SK-N-SH (cell line): ENCODE measurements at regions not wholly inside any gene's neighbourhood (a gene's known extent, or its start where the extent isn't known, plus 50 kb on each side); places are given as distances from the start of the nearest gene placed in this dataset.
"Not testable (repeated sequence)": the region's sequence is repeated elsewhere in the genome, so short reads cannot be mapped to it uniquely, and the experiment has no call there.

Source experiments
- CTCF ChIA-PET: fragments of 300-600, 350-600 bp; formaldehyde crosslinking; extraction: SDS; loops from one replicate; lab custom pipeline; 2021; lab: Yijun Ruan, JAX
- POLR2A ChIA-PET: fragments of 350-600 bp; sonication (Branson Sonifier 250); formaldehyde crosslinking; extraction: SDS; loops from one replicate; lab custom pipeline; 2020; ENCODE audit warnings: antibody characterized with exemption, inconsistent platforms; lab: Yijun Ruan, JAX
- DNase-seq: peaks from one replicate; pipeline ENCODE4 v3.0.0; 2012
- H2AFZ ChIP-seq: fragments of 200-600 bp; sonication (generic); 2 replicates; pipeline ENCODE4 v1.8.1; 2016; ENCODE audit warnings: antibody characterized with exemption, mild to moderate bottlenecking, low read depth
- H3F3A ChIP-seq: fragments of 200-600 bp; sonication (generic); replicated peaks from 2 replicates; pipeline ENCODE3; 2016; ENCODE audit warnings: antibody characterized with exemption, mild to moderate bottlenecking; ENCODE audit not compliant: insufficient read depth
- H3K27ac ChIP-seq, 2 experiments: fragments of 200-500 bp in 1 of 2; fragments of 200-600 bp in 1 of 2; sonication (Bioruptor generic) in 1 of 2; sonication (generic), shearing (Covaris generic) in 1 of 2; 2 replicates each; pipeline versions ENCODE4 v1.5.1 to v1.6.1; 2014 to 2016; ENCODE audit warnings: low read depth in 2 of 2, inconsistent platforms in 1 of 2, low read length in 1 of 2, mild to moderate bottlenecking in 1 of 2, mixed read lengths in 1 of 2
- H3K27me3 ChIP-seq: fragments of 200-600 bp; sonication (generic), shearing (Covaris generic); 2 replicates; pipeline ENCODE4 v1.6.1; 2016; ENCODE audit warnings: mixed run types; ENCODE audit not compliant: insufficient read depth
- H3K36me3 ChIP-seq, 2 experiments: fragments of 200-500 bp in 1 of 2; fragments of 200-600 bp in 1 of 2; sonication (Bioruptor generic) in 1 of 2; sonication (generic) in 1 of 2; replicated peaks in 1 of 2; 2 replicates each; pipeline versions ENCODE3 to v1.5.1; 2014 to 2016; ENCODE audit warnings: low read length in 1 of 2, mild to moderate bottlenecking in 1 of 2; ENCODE audit not compliant: insufficient read depth in 2 of 2, control insufficient read depth in 1 of 2
- H3K4me1 ChIP-seq, 2 experiments: fragments of 200-500 bp in 1 of 2; fragments of 200-600 bp in 1 of 2; sonication (Bioruptor generic) in 1 of 2; sonication (generic), shearing (Covaris generic) in 1 of 2; 2 replicates each; pipeline versions ENCODE4 v1.5.1 to v1.6.1; 2014 to 2016; ENCODE audit warnings: low read depth in 1 of 2, low read length in 1 of 2, mixed run types in 1 of 2; ENCODE audit not compliant: insufficient read depth in 2 of 2, control insufficient read depth in 1 of 2
- H3K4me2 ChIP-seq: fragments of 200-600 bp; sonication (generic), shearing (Covaris generic); 2 replicates; pipeline ENCODE4 v1.6.1; 2017; ENCODE audit warnings: mixed run types
- H3K4me3 ChIP-seq, 2 experiments: fragments of 200-500 bp in 1 of 2; fragments of 200-600 bp in 1 of 2; sonication (Bioruptor generic) in 1 of 2; sonication (generic), shearing (Covaris generic) in 1 of 2; 2 replicates each; pipeline versions ENCODE4 v1.5.1 to v1.8.1; 2014 to 2016; ENCODE audit warnings: low read depth in 2 of 2, inconsistent platforms in 1 of 2, low read length in 1 of 2, mild to moderate bottlenecking in 1 of 2, mixed read lengths in 1 of 2, moderate library complexity in 1 of 2
- H3K79me2 ChIP-seq: fragments of 200-600 bp; sonication (generic); 2 replicates; pipeline ENCODE4 v1.8.1; 2017; ENCODE audit warnings: mild to moderate bottlenecking; ENCODE audit not compliant: insufficient read depth
- H3K9ac ChIP-seq: fragments of 200-600 bp; sonication (generic); 2 replicates; pipeline ENCODE4 v1.6.1; 2017; ENCODE audit warnings: mixed run types
- H3K9me2 ChIP-seq: fragments of 200-600 bp; sonication (generic); 2 replicates; pipeline ENCODE4 v1.6.1; 2017; ENCODE audit warnings: mixed run types
- H3K9me3 ChIP-seq: fragments of 200-600 bp; sonication (generic); 2 replicates; pipeline ENCODE4 v1.6.1; 2017; ENCODE audit warnings: mixed run types, mild to moderate bottlenecking, moderate library complexity
- H4K20me1 ChIP-seq: fragments of 200-600 bp; sonication (generic); 2 replicates; pipeline ENCODE4 v1.6.1; 2017; ENCODE audit warnings: mild to moderate bottlenecking, mixed run types; ENCODE audit not compliant: insufficient read depth
- ELF1 ChIP-seq: IDR thresholded peaks from 2 replicates; pipeline ENCODE4 v1.4.0; 2012
- NFIC ChIP-seq: IDR thresholded peaks from 2 replicates; pipeline ENCODE4 v1.4.0; 2012; ENCODE audit warnings: borderline replicate concordance
- TAF1 ChIP-seq: IDR thresholded peaks from 2 replicates; pipeline ENCODE4 v1.6.1; 2012; ENCODE audit warnings: low read depth, mild to moderate bottlenecking, low read length, moderate library complexity, borderline replicate concordance
- WGBS: methylation state at CpG from one replicate; pipeline ENCODE4 v1.1.6; 2017; ENCODE audit warnings: low lambda C conversion rate; 5-methylcytosine and 5-hydroxymethylcytosine counted together
- TF ChIP-seq, protein P1 (sequence below): IDR thresholded peaks from 2 replicates; pipeline ENCODE4 v1.4.0; 2012; ENCODE audit warnings: low read depth
- TF ChIP-seq, protein P2 (sequence below): fragments of 150-350 bp; IDR thresholded peaks from 2 replicates; pipeline ENCODE4 v1.6.1; 2016; ENCODE audit warnings: mild to moderate bottlenecking, low read depth, low read length
- TF ChIP-seq, protein P3 (sequence below): fragments of 150-350 bp; IDR thresholded peaks from 2 replicates; pipeline ENCODE4 v1.6.1; 2017; ENCODE audit warnings: antibody characterized with exemption, low read length, low read depth, borderline replicate concordance

DNA sequence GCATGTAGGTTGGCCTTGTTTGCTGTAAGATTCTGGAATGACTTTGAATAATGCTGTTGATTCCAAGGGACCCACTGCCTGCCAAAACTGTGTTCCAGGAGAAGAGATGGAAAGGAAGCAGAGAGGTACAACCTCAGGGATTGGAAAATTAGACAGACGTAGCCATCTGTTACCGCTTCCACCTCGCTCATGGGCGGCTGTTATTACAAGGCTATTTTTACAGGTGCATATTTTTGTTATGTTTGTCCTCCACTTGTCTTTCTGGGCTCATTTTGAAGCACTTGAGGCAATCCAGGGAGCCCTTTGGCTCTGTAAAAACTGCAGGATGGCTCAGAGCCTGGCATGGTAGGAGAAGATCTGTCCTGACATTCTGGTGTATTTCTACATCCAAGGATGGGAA lies 276.4 kb upstream of the TMTC4 start:
- Histone ChIP-seq H3K4me3 (no peak overlapping the region), H3K4me2 (no peak overlapping the region), H4K20me1 (no peaks in the 10 kb centered on the region), H3K9ac (no peak overlapping the region), H3K4me1 (no peaks in the 10 kb centered on the region), H3K9me3 (no peaks in the 10 kb centered on the region), H3F3A (no peaks in the 10 kb centered on the region), H3K9me2 (no peaks in the 10 kb centered on the region), H3K27ac (no peak overlapping the region), H3K36me3 (no peaks in the 10 kb centered on the region), H3K79me2 (no peaks in the 10 kb centered on the region), H3K27me3 (no peaks in the 10 kb centered on the region), H2AFZ (no peak overlapping the region)
- 54% methylated on average over 4 of the region's 4 CpGs for WGBS
- no peak for DNase-seq
- ChIA-PET CTCF (no interaction called here), POLR2A (no interaction called here)
- TF ChIP-seq, protein P1, sequence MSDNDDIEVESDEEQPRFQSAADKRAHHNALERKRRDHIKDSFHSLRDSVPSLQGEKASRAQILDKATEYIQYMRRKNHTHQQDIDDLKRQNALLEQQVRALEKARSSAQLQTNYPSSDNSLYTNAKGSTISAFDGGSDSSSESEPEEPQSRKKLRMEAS = no peak
- TF ChIP-seq, protein P2, sequence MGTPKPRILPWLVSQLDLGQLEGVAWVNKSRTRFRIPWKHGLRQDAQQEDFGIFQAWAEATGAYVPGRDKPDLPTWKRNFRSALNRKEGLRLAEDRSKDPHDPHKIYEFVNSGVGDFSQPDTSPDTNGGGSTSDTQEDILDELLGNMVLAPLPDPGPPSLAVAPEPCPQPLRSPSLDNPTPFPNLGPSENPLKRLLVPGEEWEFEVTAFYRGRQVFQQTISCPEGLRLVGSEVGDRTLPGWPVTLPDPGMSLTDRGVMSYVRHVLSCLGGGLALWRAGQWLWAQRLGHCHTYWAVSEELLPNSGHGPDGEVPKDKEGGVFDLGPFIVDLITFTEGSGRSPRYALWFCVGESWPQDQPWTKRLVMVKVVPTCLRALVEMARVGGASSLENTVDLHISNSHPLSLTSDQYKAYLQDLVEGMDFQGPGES = no peak
- TF ChIP-seq, protein P3, sequence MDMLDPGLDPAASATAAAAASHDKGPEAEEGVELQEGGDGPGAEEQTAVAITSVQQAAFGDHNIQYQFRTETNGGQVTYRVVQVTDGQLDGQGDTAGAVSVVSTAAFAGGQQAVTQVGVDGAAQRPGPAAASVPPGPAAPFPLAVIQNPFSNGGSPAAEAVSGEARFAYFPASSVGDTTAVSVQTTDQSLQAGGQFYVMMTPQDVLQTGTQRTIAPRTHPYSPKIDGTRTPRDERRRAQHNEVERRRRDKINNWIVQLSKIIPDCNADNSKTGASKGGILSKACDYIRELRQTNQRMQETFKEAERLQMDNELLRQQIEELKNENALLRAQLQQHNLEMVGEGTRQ = no peak
- TF ChIP-seq NFIC = no peak

DNA sequence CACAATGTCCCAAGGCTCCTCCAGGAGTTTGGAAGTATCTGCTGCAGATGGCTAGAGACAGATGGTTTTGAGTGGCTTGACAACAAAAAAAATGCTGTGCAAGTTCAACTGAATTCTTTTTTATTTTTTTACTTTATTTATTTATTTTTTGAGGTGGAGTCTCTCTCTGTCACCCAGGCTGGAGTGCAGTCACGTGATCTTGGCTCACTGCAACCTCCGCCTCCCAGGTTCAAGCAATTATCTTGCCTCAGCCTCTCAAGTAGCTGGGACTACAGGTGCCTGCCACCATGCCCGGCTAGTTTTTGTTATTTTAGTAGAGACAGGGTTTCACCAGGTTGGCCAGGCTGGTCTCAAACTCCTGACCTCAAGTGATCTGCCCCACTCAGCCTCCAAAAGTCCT lies 274.3 kb upstream of the TMTC4 start:
- H3K4me1 ChIP-seq, POLR2A ChIA-PET, H3K4me2 ChIP-seq, H4K20me1 ChIP-seq, H3K9ac ChIP-seq, CTCF ChIA-PET, H3K27me3 ChIP-seq, DNase-seq, H3K4me3 ChIP-seq, H3K9me2 ChIP-seq, H3K36me3 ChIP-seq, H2AFZ ChIP-seq, H3K9me3 ChIP-seq, H3K79me2 ChIP-seq, H3K27ac ChIP-seq, H3F3A ChIP-seq: not testable (repeated sequence)
- WGBS = 32% methylated on average over 3 of the region's 3 CpGs

DNA sequence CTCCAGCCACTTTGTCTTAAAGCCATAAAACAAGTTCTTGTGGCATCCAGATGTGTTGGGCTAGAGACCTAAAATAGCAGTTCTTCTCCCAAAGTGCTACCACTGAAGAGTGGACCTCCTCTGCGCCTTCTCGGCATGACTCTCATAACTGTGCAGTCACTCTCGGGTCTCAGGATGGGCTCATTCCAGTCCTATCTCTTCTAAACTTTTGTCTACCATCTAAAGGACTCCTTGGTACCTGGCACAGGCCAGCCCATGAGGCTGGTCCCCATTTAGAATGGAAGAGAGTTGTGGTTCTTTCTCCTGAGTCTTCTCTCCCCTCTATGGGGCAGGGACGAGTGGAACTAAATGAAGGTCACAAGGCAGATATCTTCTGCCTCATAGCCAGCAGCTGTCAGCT lies 272.0 kb upstream of the TMTC4 start:
- CTCF ChIA-PET = no interaction called here
- no peak overlapping the region for H3K9ac ChIP-seq
- no peaks in the 10 kb centered on the region for H3F3A ChIP-seq
- DNase-seq = no peak
- POLR2A ChIA-PET = no interaction called here
- H3K4me2 ChIP-seq = no peak overlapping the region
- TF ChIP-seq ELF1 = no peak
- no peak for TF ChIP-seq TAF1
- TF ChIP-seq, all 33 proteins: peak for 0
- Histone ChIP-seq H3K27ac (no peak overlapping the region), H3K4me1 (no peaks in the 10 kb centered on the region), H3K36me3 (no peaks in the 10 kb centered on the region), H3K27me3 (no peaks in the 10 kb centered on the region), H3K9me2 (no peaks in the 10 kb centered on the region), H3K9me3 (no peaks in the 10 kb centered on the region), H3K79me2 (no peaks in the 10 kb centered on the region), H2AFZ (no peak overlapping the region), H4K20me1 (no peaks in the 10 kb centered on the region), H3K4me3 (no peak overlapping the region)
- WGBS = 40% methylated on average over 4 of the region's 4 CpGs
